LNCAP (cell line): ENCODE measurements at regions not wholly inside any gene's neighbourhood (a gene's known extent, or its start where the extent isn't known, plus 50 kb on each side); places are given as distances from the start of the nearest gene placed in this dataset.

Source experiments
- CTCF ChIP-seq: fragments of 450-650 bp; IDR thresholded peaks from 2 replicates; pipeline ENCODE4 v1.5.1; 2017; ENCODE audit warnings: mild to moderate bottlenecking

GRCh38 chr5:84618262-84618661 lies 233.6 kb upstream of the EDIL3 start:
- no peak for TF ChIP-seq CTCF

GRCh38 chr5:84614906-84615305 lies 230.2 kb upstream of the EDIL3 start:
- TF ChIP-seq CTCF, result no peak

GRCh38 chr5:84606784-84607183 lies 222.1 kb upstream of the EDIL3 start:
- no peak for TF ChIP-seq CTCF

- TF ChIP-seq CTCF, result no peak
Observed at GRCh38 chr5:84605241-84605640, 220.6 kb upstream of the EDIL3 start.

- TF ChIP-seq CTCF, result no peak
Observed at GRCh38 chr5:84603568-84604185, 219.0 kb upstream of the EDIL3 start.

- TF ChIP-seq CTCF, result no peak
Observed at GRCh38 chr5:84602371-84602771, 217.7 kb upstream of the EDIL3 start.

- no peak for TF ChIP-seq CTCF
Observed at GRCh38 chr5:84599964-84600363, 215.3 kb upstream of the EDIL3 start.

- no peak for TF ChIP-seq CTCF
Observed at GRCh38 chr5:84597904-84598303, 213.2 kb upstream of the EDIL3 start.
